GM10248 (cell line): ENCODE measurements at regions not wholly inside any gene's neighbourhood (a gene's known extent, or its start where the extent isn't known, plus 50 kb on each side); places are given as distances from the start of the nearest gene placed in this dataset.

Experiments used
- CTCF ChIA-PET: fragments of 300-600 bp; sonication (Branson Sonifier 250); formaldehyde crosslinking; extraction: SDS; loops from one replicate; lab custom pipeline; 2021; ENCODE audit warnings: antibody characterized with exemption; lab: Yijun Ruan, JAX
- POLR2A ChIA-PET: fragments of 350-650 bp; sonication (Branson Sonifier 250); formaldehyde crosslinking; extraction: SDS; loops from one replicate; lab custom pipeline; 2020; ENCODE audit warnings: antibody characterized with exemption; lab: Yijun Ruan, JAX
- DNase-seq: peaks from one replicate; pipeline ENCODE4 v3.0.0; 2012; ENCODE audit errors: extremely low spot score
- CTCF ChIP-seq: IDR thresholded peaks from 2 replicates; pipeline ENCODE4 v1.5.1; 2012; ENCODE audit warnings: mild to moderate bottlenecking, low read depth; ENCODE audit errors: extremely low read depth, missing control alignments, control extremely low read depth

GRCh38 chr3:83948771-83949170, 1010.0 kb upstream of the CADM2 start:
- DNase-seq, result no peak
- no peak for TF ChIP-seq CTCF
- ChIA-PET POLR2A (no interaction called here), CTCF (no interaction called here)

GRCh38 chr3:83953417-83954089, 1005.2 kb upstream of the CADM2 start:
- TF ChIP-seq CTCF, result no peak
- CTCF ChIA-PET, result no interaction called here
- POLR2A ChIA-PET, result no interaction called here
- no peak for DNase-seq

- no peak for DNase-seq
- CTCF ChIA-PET, result no interaction called here
- POLR2A ChIA-PET, result no interaction called here
- TF ChIP-seq CTCF, result no peak
These were observed 1002.4 kb upstream of the CADM2 start for GRCh38 chr3:83956431-83956830.

GRCh38 chr3:83968356-83968755, 990.4 kb upstream of the CADM2 start:
- ChIA-PET POLR2A (no interaction called here), CTCF (interaction anchor here (1.3 kb wide), 1 partner anchor 16 kb away, joined by 5 read pairs; no protein-coding TSS in a partner anchor)
- TF ChIP-seq CTCF, result no peak
- DNase-seq, result no peak

- no peak for TF ChIP-seq CTCF
- ChIA-PET POLR2A (no interaction called here), CTCF (no interaction called here)
- DNase-seq, result no peak
These were observed 987.1 kb upstream of the CADM2 start for GRCh38 chr3:83971666-83972065.

- POLR2A ChIA-PET, result no interaction called here
- no peak for TF ChIP-seq CTCF
- CTCF ChIA-PET, result no interaction called here
- DNase-seq, result no peak
These were observed 950.2 kb upstream of the CADM2 start for GRCh38 chr3:84008623-84009022.
